ENCODE measurements at regions not wholly inside any gene's neighbourhood (a gene's known extent, or its start where the extent isn't known, plus 50 kb on each side); places are given as distances from the start of the nearest gene placed in this dataset.

GRCh38 chr5:68873198-68873597 lies 220.6 kb upstream of the SLC30A5 start:
- no peaks in the 10 kb centered on the region for H3K36me3 ChIP-seq (ENCODE audit: control insufficient read depth in 2 of 2, insufficient read depth in 2 of 2, low read length in 1 of 2)
- WGBS, 2 donors: 58 to 61% methylated on average over 4 of the region's 4 CpGs
- no peaks in the 10 kb centered on the region for H3K27me3 ChIP-seq (ENCODE audit: control insufficient read depth in 1 of 2, insufficient read depth in 2 of 2, low read length in 2 of 2)
- no peaks in the 10 kb centered on the region for H3K9me3 ChIP-seq (ENCODE audit: control insufficient read depth in 2 of 2, insufficient read depth in 1 of 2, low read depth in 1 of 2, low read length in 1 of 2)
- H3K4me1 ChIP-seq (ENCODE audit: control insufficient read depth in 2 of 2, insufficient read depth in 2 of 2, low read length in 1 of 2): no peaks in the 10 kb centered on the region
- no peak overlapping the region for H3K4me3 ChIP-seq (ENCODE audit: low read depth in 1 of 2, low read length in 2 of 2)
- H3K27ac ChIP-seq (ENCODE audit: low read depth in 2 of 2, low read length in 1 of 2): no peak overlapping the region

- Histone ChIP-seq H3K27me3 (ENCODE audit: control insufficient read depth in 1 of 2, insufficient read depth in 2 of 2, low read length in 2 of 2) (no peaks in the 10 kb centered on the region), H3K4me1 (ENCODE audit: control insufficient read depth in 2 of 2, insufficient read depth in 2 of 2, low read length in 1 of 2) (no peaks in the 10 kb centered on the region), H3K36me3 (ENCODE audit: control insufficient read depth in 2 of 2, insufficient read depth in 2 of 2, low read length in 1 of 2) (no peaks in the 10 kb centered on the region), H3K9me3 (ENCODE audit: control insufficient read depth in 2 of 2, insufficient read depth in 1 of 2, low read depth in 1 of 2, low read length in 1 of 2) (no peaks in the 10 kb centered on the region), H3K4me3 (ENCODE audit: low read depth in 1 of 2, low read length in 2 of 2) (no peak overlapping the region), H3K27ac (ENCODE audit: low read depth in 2 of 2, low read length in 1 of 2) (no peak overlapping the region)
- 74 to 77% methylated on average over 3 of the region's 3 CpGs for WGBS, 2 donors
Observed at GRCh38 chr5:68875351-68875750, 218.5 kb upstream of the SLC30A5 start.

- H3K27me3 ChIP-seq (ENCODE audit: control insufficient read depth in 1 of 2, insufficient read depth in 2 of 2, low read length in 2 of 2): no peaks in the 10 kb centered on the region
- no peaks in the 10 kb centered on the region for H3K9me3 ChIP-seq (ENCODE audit: control insufficient read depth in 2 of 2, insufficient read depth in 1 of 2, low read depth in 1 of 2, low read length in 1 of 2)
- no peaks in the 10 kb centered on the region for H3K4me1 ChIP-seq (ENCODE audit: control insufficient read depth in 2 of 2, insufficient read depth in 2 of 2, low read length in 1 of 2)
- 80 to 84% methylated on average over 8 of the region's 8 CpGs for WGBS, 2 donors
- H3K4me3 ChIP-seq (ENCODE audit: low read depth in 1 of 2, low read length in 2 of 2): no peak overlapping the region
- H3K27ac ChIP-seq (ENCODE audit: low read depth in 2 of 2, low read length in 1 of 2): no peak overlapping the region
- H3K36me3 ChIP-seq (ENCODE audit: control insufficient read depth in 2 of 2, insufficient read depth in 2 of 2, low read length in 1 of 2): no peaks in the 10 kb centered on the region
Observed at GRCh38 chr5:68883436-68883835, 210.4 kb upstream of the SLC30A5 start.

GRCh38 chr5:68884144-68884754 lies 209.6 kb upstream of the SLC30A5 start:
- Histone ChIP-seq H3K4me1 (ENCODE audit: control insufficient read depth in 2 of 2, insufficient read depth in 2 of 2, low read length in 1 of 2) (no peaks in the 10 kb centered on the region), H3K27me3 (ENCODE audit: control insufficient read depth in 1 of 2, insufficient read depth in 2 of 2, low read length in 2 of 2) (no peaks in the 10 kb centered on the region), H3K36me3 (ENCODE audit: control insufficient read depth in 2 of 2, insufficient read depth in 2 of 2, low read length in 1 of 2) (no peaks in the 10 kb centered on the region), H3K9me3 (ENCODE audit: control insufficient read depth in 2 of 2, insufficient read depth in 1 of 2, low read depth in 1 of 2, low read length in 1 of 2) (no peaks in the 10 kb centered on the region), H3K27ac (ENCODE audit: low read depth in 2 of 2, low read length in 1 of 2) (no peak overlapping the region), H3K4me3 (ENCODE audit: low read depth in 1 of 2, low read length in 2 of 2) (no peak overlapping the region)
- 63 to 65% methylated on average over 4 of the region's 4 CpGs for WGBS, 2 donors

GRCh38 chr5:68884883-68885282 lies 208.9 kb upstream of the SLC30A5 start:
- Histone ChIP-seq H3K27me3 (ENCODE audit: control insufficient read depth in 1 of 2, insufficient read depth in 2 of 2, low read length in 2 of 2) (no peaks in the 10 kb centered on the region), H3K27ac (ENCODE audit: low read depth in 2 of 2, low read length in 1 of 2) (no peak overlapping the region)

GRCh38 chr5:68886814-68887213 lies 207.0 kb upstream of the SLC30A5 start:
- no peaks in the 10 kb centered on the region for H3K9me3 ChIP-seq (ENCODE audit: control insufficient read depth in 2 of 2, insufficient read depth in 1 of 2, low read depth in 1 of 2, low read length in 1 of 2)
- no peaks in the 10 kb centered on the region for H3K27me3 ChIP-seq (ENCODE audit: control insufficient read depth in 1 of 2, insufficient read depth in 2 of 2, low read length in 2 of 2)
- no peaks in the 10 kb centered on the region for H3K36me3 ChIP-seq (ENCODE audit: control insufficient read depth in 2 of 2, insufficient read depth in 2 of 2, low read length in 1 of 2)
- H3K4me1 ChIP-seq (ENCODE audit: control insufficient read depth in 2 of 2, insufficient read depth in 2 of 2, low read length in 1 of 2): no peaks in the 10 kb centered on the region
- WGBS, 2 donors: 75 to 83% methylated on average over 4 of the region's 4 CpGs
- no peak overlapping the region for H3K4me3 ChIP-seq (ENCODE audit: low read depth in 1 of 2, low read length in 2 of 2)
- no peak overlapping the region for H3K27ac ChIP-seq (ENCODE audit: low read depth in 2 of 2, low read length in 1 of 2)

More at GRCh38 chr5:68884883-68885282, 208.9 kb upstream of the SLC30A5 start:
- Histone ChIP-seq H3K4me3 (ENCODE audit: low read depth in 1 of 2, low read length in 2 of 2) (no peak overlapping the region), H3K36me3 (ENCODE audit: control insufficient read depth in 2 of 2, insufficient read depth in 2 of 2, low read length in 1 of 2) (no peaks in the 10 kb centered on the region), H3K9me3 (ENCODE audit: control insufficient read depth in 2 of 2, insufficient read depth in 1 of 2, low read depth in 1 of 2, low read length in 1 of 2) (no peaks in the 10 kb centered on the region), H3K4me1 (ENCODE audit: control insufficient read depth in 2 of 2, insufficient read depth in 2 of 2, low read length in 1 of 2) (no peaks in the 10 kb centered on the region)

- no peaks in the 10 kb centered on the region for H3K4me1 ChIP-seq (ENCODE audit: control insufficient read depth in 2 of 2, insufficient read depth in 2 of 2, low read length in 1 of 2)
- no peak overlapping the region for H3K4me3 ChIP-seq (ENCODE audit: low read depth in 1 of 2, low read length in 2 of 2)
- H3K27ac ChIP-seq (ENCODE audit: low read depth in 2 of 2, low read length in 1 of 2): no peak overlapping the region
- no peaks in the 10 kb centered on the region for H3K9me3 ChIP-seq (ENCODE audit: control insufficient read depth in 2 of 2, insufficient read depth in 1 of 2, low read depth in 1 of 2, low read length in 1 of 2)
- 73 to 86% methylated on average over 2 of the region's 2 CpGs for WGBS, 2 donors
- H3K36me3 ChIP-seq (ENCODE audit: control insufficient read depth in 2 of 2, insufficient read depth in 2 of 2, low read length in 1 of 2): no peaks in the 10 kb centered on the region
- no peaks in the 10 kb centered on the region for H3K27me3 ChIP-seq (ENCODE audit: control insufficient read depth in 1 of 2, insufficient read depth in 2 of 2, low read length in 2 of 2)
Observed at GRCh38 chr5:68891718-68892117, 202.1 kb upstream of the SLC30A5 start.

GRCh38 chr5:68894673-68895072 lies 199.1 kb upstream of the SLC30A5 start:
- 51% methylated on average over 3 of the region's 3 CpGs for WGBS, 2 donors

GRCh38 chr5:68898951-68899471 lies 194.8 kb upstream of the SLC30A5 start:
- Histone ChIP-seq H3K4me1 (ENCODE audit: control insufficient read depth in 2 of 2, insufficient read depth in 2 of 2, low read length in 1 of 2) (no peaks in the 10 kb centered on the region), H3K27ac (ENCODE audit: low read depth in 2 of 2, low read length in 1 of 2) (no peak overlapping the region), H3K4me3 (ENCODE audit: low read depth in 1 of 2, low read length in 2 of 2) (no peak overlapping the region), H3K36me3 (ENCODE audit: control insufficient read depth in 2 of 2, insufficient read depth in 2 of 2, low read length in 1 of 2) (no peaks in the 10 kb centered on the region), H3K9me3 (ENCODE audit: control insufficient read depth in 2 of 2, insufficient read depth in 1 of 2, low read depth in 1 of 2, low read length in 1 of 2) (no peaks in the 10 kb centered on the region), H3K27me3 (ENCODE audit: control insufficient read depth in 1 of 2, insufficient read depth in 2 of 2, low read length in 2 of 2) (no peaks in the 10 kb centered on the region)
- 52 to 66% methylated on average over 4 of the region's 4 CpGs for WGBS, 2 donors

More at GRCh38 chr5:68894673-68895072, 199.1 kb upstream of the SLC30A5 start:
- Histone ChIP-seq H3K4me3 (ENCODE audit: low read depth in 1 of 2, low read length in 2 of 2) (no peak overlapping the region), H3K27me3 (ENCODE audit: control insufficient read depth in 1 of 2, insufficient read depth in 2 of 2, low read length in 2 of 2) (no peaks in the 10 kb centered on the region), H3K9me3 (ENCODE audit: control insufficient read depth in 2 of 2, insufficient read depth in 1 of 2, low read depth in 1 of 2, low read length in 1 of 2) (no peaks in the 10 kb centered on the region), H3K27ac (ENCODE audit: low read depth in 2 of 2, low read length in 1 of 2) (no peak overlapping the region), H3K4me1 (ENCODE audit: control insufficient read depth in 2 of 2, insufficient read depth in 2 of 2, low read length in 1 of 2) (no peaks in the 10 kb centered on the region), H3K36me3 (ENCODE audit: control insufficient read depth in 2 of 2, insufficient read depth in 2 of 2, low read length in 1 of 2) (no peaks in the 10 kb centered on the region)

All from esophagus (tissue), 2 donors.